IPS DF 6.9 (cell line): ENCODE measurements at regions not wholly inside any gene's neighbourhood (a gene's known extent, or its start where the extent isn't known, plus 50 kb on each side); places are given as distances from the start of the nearest gene placed in this dataset.

Experiments
- DNase-seq: peaks from one replicate; pipeline ENCODE4 v3.0.0-alpha.2; 2013; ENCODE audit warnings: low read depth, low spot score
- H3K27ac ChIP-seq: one replicate; pipeline ENCODE4 v1.5.1; 2013; ENCODE audit warnings: low read length, control low read depth
- H3K27me3 ChIP-seq: 2 replicates; pipeline ENCODE4 v1.6.1; 2013; ENCODE audit warnings: mild to moderate bottlenecking, low read length; ENCODE audit not compliant: control insufficient read depth, insufficient read depth
- H3K36me3 ChIP-seq: 2 replicates; pipeline ENCODE4 v1.6.1; 2013; ENCODE audit warnings: low read length; ENCODE audit not compliant: control insufficient read depth, insufficient read depth
- H3K4me1 ChIP-seq: 2 replicates; pipeline ENCODE4 v1.6.1; 2013; ENCODE audit warnings: low read length; ENCODE audit not compliant: control insufficient read depth, insufficient read depth
- H3K4me3 ChIP-seq: 2 replicates; pipeline ENCODE4 v1.5.1; 2013; ENCODE audit warnings: mild to moderate bottlenecking, low read length
- H3K9me3 ChIP-seq: 2 replicates; pipeline ENCODE4 v1.6.1; 2013; ENCODE audit warnings: low read length, inconsistent platforms; ENCODE audit not compliant: control insufficient read depth, insufficient read depth
- WGBS: extraction: QIAGEN DNeasy Blood & Tissue Kit; methylation state at CpG from one replicate; pipeline ENCODE4 v1.1.7; 2013; ENCODE audit warnings: mixed read lengths, missing lambda C conversion rate; ENCODE audit not compliant: insufficient read length, insufficient coverage; 5-methylcytosine and 5-hydroxymethylcytosine counted together

- no CpG with 5 or more reads among the region's 2 CpGs for WGBS
- Histone ChIP-seq H3K27ac (no peak overlapping the region), H3K4me1 (peaks cover 4% of the 10 kb centered on the region; the same call in 1 of the 2 replicates), H3K27me3 (no peaks in the 10 kb centered on the region; the same call in 1 of the 2 replicates), H3K4me3 (no peak overlapping the region), H3K9me3 (no peaks in the 10 kb centered on the region), H3K36me3 (no peaks in the 10 kb centered on the region)
- no peak for DNase-seq
Measured at GRCh38 chr15:38709196-38709595, 144.6 kb upstream of the RASGRP1 start.

GRCh38 chr15:38714309-38715072 lies 149.9 kb upstream of the RASGRP1 start:
- Histone ChIP-seq H3K4me3 (no peak overlapping the region), H3K27ac (no peak overlapping the region), H3K4me1 (no peaks in the 10 kb centered on the region), H3K9me3 (no peaks in the 10 kb centered on the region), H3K36me3 (no peaks in the 10 kb centered on the region), H3K27me3 (no peaks in the 10 kb centered on the region; the same call in 1 of the 2 replicates)
- no peak for DNase-seq
- no CpG with 5 or more reads among the region's 4 CpGs for WGBS

- H3K4me3 ChIP-seq, result no peak overlapping the region
- no peak for DNase-seq
- H3K27ac ChIP-seq, result no peak overlapping the region
Measured at GRCh38 chr15:38720893-38721567, 156.4 kb upstream of the RASGRP1 start.

GRCh38 chr15:38721568-38721945 lies 156.9 kb upstream of the RASGRP1 start:
- no CpG with 5 or more reads among the region's 3 CpGs for WGBS

More at GRCh38 chr15:38720893-38721567, 156.4 kb upstream of the RASGRP1 start:
- H3K9me3 ChIP-seq, result no peaks in the 10 kb centered on the region
- WGBS, result no CpG with 5 or more reads among the region's 4 CpGs
- H3K4me1 ChIP-seq, result no peaks in the 10 kb centered on the region
- H3K27me3 ChIP-seq, result no peaks in the 10 kb centered on the region
- H3K36me3 ChIP-seq, result no peaks in the 10 kb centered on the region

GRCh38 chr15:38722236-38722635 lies 157.6 kb upstream of the RASGRP1 start:
- no peak overlapping the region for H3K4me3 ChIP-seq
- WGBS, result no CpG with 5 or more reads among the region's 1 CpG
- no peaks in the 10 kb centered on the region for H3K27me3 ChIP-seq
- H3K9me3 ChIP-seq, result no peaks in the 10 kb centered on the region
- no peaks in the 10 kb centered on the region for H3K36me3 ChIP-seq
- H3K27ac ChIP-seq, result no peak overlapping the region
- no peaks in the 10 kb centered on the region for H3K4me1 ChIP-seq
- DNase-seq, result no peak

More at GRCh38 chr15:38721568-38721945, 156.9 kb upstream of the RASGRP1 start:
- H3K36me3 ChIP-seq, result no peaks in the 10 kb centered on the region
- H3K4me3 ChIP-seq, result no peak overlapping the region
- no peaks in the 10 kb centered on the region for H3K4me1 ChIP-seq
- no peak overlapping the region for H3K27ac ChIP-seq
- DNase-seq, result no peak
- H3K9me3 ChIP-seq, result no peaks in the 10 kb centered on the region
- H3K27me3 ChIP-seq, result no peaks in the 10 kb centered on the region

- Histone ChIP-seq H3K27ac (no peak overlapping the region), H3K36me3 (no peaks in the 10 kb centered on the region), H3K27me3 (no peaks in the 10 kb centered on the region), H3K4me1 (no peaks in the 10 kb centered on the region), H3K4me3 (no peak overlapping the region), H3K9me3 (no peaks in the 10 kb centered on the region)
- no peak for DNase-seq
- no CpG with 5 or more reads among the region's 5 CpGs for WGBS
Measured at GRCh38 chr15:38724827-38725226, 160.2 kb upstream of the RASGRP1 start.

GRCh38 chr15:38726187-38726586 lies 161.6 kb upstream of the RASGRP1 start:
- Histone ChIP-seq H3K27ac (no peak overlapping the region), H3K27me3 (no peaks in the 10 kb centered on the region), H3K9me3 (no peaks in the 10 kb centered on the region), H3K36me3 (no peaks in the 10 kb centered on the region), H3K4me1 (no peaks in the 10 kb centered on the region), H3K4me3 (no peak overlapping the region)
- DNase-seq, result no peak
- WGBS, result no CpG with 5 or more reads among the region's 1 CpG

GRCh38 chr15:38733331-38733730 lies 168.7 kb upstream of the RASGRP1 start:
- Histone ChIP-seq H3K4me3 (no peak overlapping the region), H3K9me3 (no peaks in the 10 kb centered on the region), H3K27ac (no peak overlapping the region), H3K27me3 (no peaks in the 10 kb centered on the region), H3K4me1 (no peaks in the 10 kb centered on the region), H3K36me3 (no peaks in the 10 kb centered on the region)
- no peak for DNase-seq

- H3K9me3 ChIP-seq, result no peaks in the 10 kb centered on the region
- no peaks in the 10 kb centered on the region for H3K4me1 ChIP-seq
- H3K27ac ChIP-seq, result no peak overlapping the region
- WGBS, result no CpG with 5 or more reads among the region's 5 CpGs
- no peak overlapping the region for H3K4me3 ChIP-seq
- no peaks in the 10 kb centered on the region for H3K36me3 ChIP-seq
- DNase-seq, result no peak
- no peaks in the 10 kb centered on the region for H3K27me3 ChIP-seq
Measured at GRCh38 chr15:38740206-38740605, 175.6 kb upstream of the RASGRP1 start.

- no peak overlapping the region for H3K4me3 ChIP-seq
- H3K36me3 ChIP-seq, result no peaks in the 10 kb centered on the region
- no CpG with 5 or more reads among the region's 3 CpGs for WGBS
- DNase-seq, result no peak
- no peaks in the 10 kb centered on the region for H3K27me3 ChIP-seq
- no peaks in the 10 kb centered on the region for H3K4me1 ChIP-seq
- H3K9me3 ChIP-seq, result no peaks in the 10 kb centered on the region
- no peak overlapping the region for H3K27ac ChIP-seq
Measured at GRCh38 chr15:38743147-38743546, 178.5 kb upstream of the RASGRP1 start.
